WERI-Rb-1 (cell line): ENCODE measurements at regions not wholly inside any gene's neighbourhood (a gene's known extent, or its start where the extent isn't known, plus 50 kb on each side); places are given as distances from the start of the nearest gene placed in this dataset.

ENCODE experiments used
- DNase-seq: peaks from one replicate; pipeline ENCODE4 v3.0.0-alpha.2; 2020
- H3K27ac ChIP-seq: fragments of 250-450 bp; sonication (Bioruptor Pico); 2 replicates; pipeline ENCODE4 v1.5.1; 2020; ENCODE audit warnings: mild to moderate bottlenecking, moderate library complexity
- H3K27me3 ChIP-seq: fragments of 250-450 bp; sonication (Bioruptor Pico); 2 replicates; pipeline ENCODE4 v1.5.1; 2021; ENCODE audit warnings: mild to moderate bottlenecking, low read depth, moderate library complexity; ENCODE audit not compliant: insufficient read depth, severe bottlenecking
- H3K36me3 ChIP-seq: fragments of 250-450 bp; sonication (Bioruptor Pico); 2 replicates; pipeline ENCODE4 v1.5.1; 2020; ENCODE audit warnings: mild to moderate bottlenecking, moderate library complexity
- H3K4me3 ChIP-seq: 2 replicates; pipeline ENCODE4 v1.5.1; 2011; ENCODE audit warnings: low read depth, mild to moderate bottlenecking, control low read depth, low read length
- H3K9me3 ChIP-seq: fragments of 250-450 bp; sonication (Bioruptor Pico); 2 replicates; pipeline ENCODE4 v1.5.1; 2021; ENCODE audit warnings: mild to moderate bottlenecking, moderate library complexity; ENCODE audit not compliant: severe bottlenecking
- CTCF ChIP-seq: IDR thresholded peaks from 2 replicates; pipeline ENCODE4 v1.5.1; 2011; ENCODE audit warnings: low read depth, mild to moderate bottlenecking, control low read depth, inconsistent platforms, low read length

GRCh38 chr2:175815537-175815936, 186.5 kb downstream of the LNPK start:
- H3K27ac ChIP-seq: no peak overlapping the region
- H3K4me3 ChIP-seq: no peak overlapping the region
- no peak for TF ChIP-seq CTCF
- H3K27me3 ChIP-seq: peaks cover 36% of the 10 kb centered on the region
- no peaks in the 10 kb centered on the region for H3K36me3 ChIP-seq
- H3K9me3 ChIP-seq: no peaks in the 10 kb centered on the region
- no peak for DNase-seq

GRCh38 chr2:175811971-175812370, 190.1 kb downstream of the LNPK start:
- Histone ChIP-seq H3K27me3 (peaks cover 40% of the 10 kb centered on the region), H3K9me3 (no peaks in the 10 kb centered on the region), H3K27ac (no peak overlapping the region), H3K36me3 (no peaks in the 10 kb centered on the region), H3K4me3 (no peak overlapping the region)
- TF ChIP-seq CTCF: no peak
- no peak for DNase-seq

- H3K27me3 ChIP-seq: peaks cover 44% of the 10 kb centered on the region
- H3K27ac ChIP-seq: no peak overlapping the region
- TF ChIP-seq CTCF: no peak
- H3K9me3 ChIP-seq: no peaks in the 10 kb centered on the region
- H3K4me3 ChIP-seq: no peak overlapping the region
- no peak for DNase-seq
- H3K36me3 ChIP-seq: no peaks in the 10 kb centered on the region
Measured at GRCh38 chr2:175808858-175809257, 193.2 kb downstream of the LNPK start.

GRCh38 chr2:175808078-175808477, 194.0 kb downstream of the LNPK start:
- no peak for TF ChIP-seq CTCF
- Histone ChIP-seq H3K27me3 (peaks cover 44% of the 10 kb centered on the region), H3K27ac (no peak overlapping the region), H3K36me3 (no peaks in the 10 kb centered on the region), H3K4me3 (no peak overlapping the region), H3K9me3 (no peaks in the 10 kb centered on the region)
- DNase-seq: no peak

DNA sequence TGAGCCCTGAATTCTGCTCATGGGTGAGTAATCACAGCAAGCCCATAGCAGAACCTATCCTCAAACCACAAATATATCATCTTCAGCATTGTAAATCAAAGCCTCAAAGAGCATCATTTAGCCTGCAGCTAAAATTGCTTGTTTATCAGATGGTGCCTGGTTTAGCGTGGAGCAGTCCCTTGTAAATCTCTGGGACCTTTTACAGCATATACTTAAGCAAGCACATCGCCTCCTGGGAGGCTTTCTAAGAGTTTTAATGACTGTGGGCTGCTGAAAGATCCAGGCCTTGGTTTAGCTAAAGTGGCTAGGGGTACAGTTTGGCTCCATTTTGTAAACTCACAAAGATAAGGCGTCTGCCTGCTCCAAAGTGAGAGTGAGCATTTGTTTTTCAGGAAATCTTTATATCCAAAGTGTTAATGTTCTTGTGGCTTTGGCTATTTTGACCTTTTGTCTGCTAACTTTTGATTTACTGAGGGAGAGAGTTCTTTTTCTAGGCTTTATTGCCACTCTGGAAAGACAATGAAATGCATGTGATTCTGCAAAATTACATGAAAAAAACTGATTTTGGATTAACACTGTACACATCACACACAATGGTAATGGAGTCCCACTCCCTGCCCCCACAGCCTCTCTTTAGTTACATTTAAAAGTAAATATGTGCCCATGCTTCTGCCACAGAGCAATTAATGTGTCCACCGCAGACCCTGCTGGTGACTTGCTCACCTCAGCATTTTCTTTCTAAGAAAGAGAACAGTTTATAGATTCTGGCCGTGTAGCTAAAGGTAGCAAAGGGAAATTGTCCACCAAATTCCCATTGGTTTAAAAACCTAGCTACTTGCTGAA, 194.8 kb downstream of the LNPK start:
- Histone ChIP-seq H3K27ac (no peak overlapping the region), H3K4me3 (no peak overlapping the region), H3K36me3 (no peaks in the 10 kb centered on the region), H3K9me3 (no peaks in the 10 kb centered on the region), H3K27me3 (peaks cover 45% of the 10 kb centered on the region)
- no peak for DNase-seq
- no peak for TF ChIP-seq CTCF

- Histone ChIP-seq H3K9me3 (no peaks in the 10 kb centered on the region), H3K27ac (no peak overlapping the region), H3K27me3 (peaks cover 45% of the 10 kb centered on the region), H3K36me3 (no peaks in the 10 kb centered on the region), H3K4me3 (no peak overlapping the region)
- no peak for DNase-seq
- no peak for TF ChIP-seq CTCF
Measured at GRCh38 chr2:175806570-175806969, 195.5 kb downstream of the LNPK start.
